Osteoblast (primary cell): ENCODE measurements at regions not wholly inside any gene's neighbourhood (a gene's known extent, or its start where the extent isn't known, plus 50 kb on each side); places are given as distances from the start of the nearest gene placed in this dataset.

Experiments
- DNase-seq: peaks from one replicate; pipeline ENCODE4 v3.0.0; 2011; ENCODE audit warnings: low spot score, mixed read lengths; ENCODE audit not compliant: insufficient read length; ENCODE audit errors: missing footprints
- H2AFZ ChIP-seq: 2 replicates; pipeline ENCODE4 v1.6.0; 2011; ENCODE audit warnings: mild to moderate bottlenecking, low read length
- H3K27ac ChIP-seq: 2 replicates; pipeline ENCODE4 v1.5.1; 2011; ENCODE audit warnings: mild to moderate bottlenecking, low read depth, low read length, moderate library complexity
- H3K27me3 ChIP-seq: 2 replicates; pipeline ENCODE4 v1.6.0; 2012; ENCODE audit warnings: mild to moderate bottlenecking, control low read depth, inconsistent platforms, low read length, moderate library complexity; ENCODE audit not compliant: insufficient read depth
- H3K36me3 ChIP-seq: 2 replicates; pipeline ENCODE4 v1.5.1; 2011; ENCODE audit warnings: mild to moderate bottlenecking, low read length, control low read depth, moderate library complexity; ENCODE audit not compliant: insufficient read depth
- H3K4me1 ChIP-seq: 2 replicates; pipeline ENCODE4 v1.5.1; 2011; ENCODE audit warnings: mild to moderate bottlenecking, low read length, control low read depth, moderate library complexity; ENCODE audit not compliant: insufficient read depth
- H3K4me2 ChIP-seq: 2 replicates; pipeline ENCODE4 v1.6.0; 2011; ENCODE audit warnings: mild to moderate bottlenecking, low read length; ENCODE audit not compliant: insufficient read depth
- H3K4me3 ChIP-seq: fragments of 200-600 bp; sonication (generic); 3 replicates; pipeline ENCODE4 v1.5.1; 2012; ENCODE audit warnings: mild to moderate bottlenecking, low read length, inconsistent platforms; ENCODE audit not compliant: insufficient read depth
- H3K79me2 ChIP-seq: 2 replicates; pipeline ENCODE4 v1.6.0; 2012; ENCODE audit warnings: mild to moderate bottlenecking, low read length, control low read depth, inconsistent platforms; ENCODE audit not compliant: insufficient read depth
- H3K9me3 ChIP-seq: 2 replicates; pipeline ENCODE4 v1.5.1; 2011; ENCODE audit warnings: low read depth, low read length, control low read depth
- H4K20me1 ChIP-seq: 2 replicates; pipeline ENCODE4 v1.6.0; 2012; ENCODE audit warnings: mild to moderate bottlenecking, low read length, control low read depth; ENCODE audit not compliant: insufficient read depth
- TF ChIP-seq, protein P1 (sequence below): IDR thresholded peaks from 2 replicates; pipeline ENCODE4 v1.5.1; 2011; ENCODE audit warnings: mild to moderate bottlenecking, low read depth, low read length, moderate library complexity; ENCODE audit errors: extremely low read depth

GRCh38 chr14:71359823-71360222, 452.6 kb downstream of the PCNX1 start:
- Histone ChIP-seq H3K4me1 (peaks cover 51% of the 10 kb centered on the region), H3K27ac (no peak overlapping the region), H3K4me2 (no peak overlapping the region), H2AFZ (no peak overlapping the region), H3K9me3 (no peaks in the 10 kb centered on the region), H3K79me2 (peaks cover 99% of the 10 kb centered on the region), H3K4me3 (no peak overlapping the region), H3K36me3 (peaks cover 6% of the 10 kb centered on the region), H4K20me1 (peaks cover 12% of the 10 kb centered on the region), H3K27me3 (no peaks in the 10 kb centered on the region)
- TF ChIP-seq, protein P1, sequence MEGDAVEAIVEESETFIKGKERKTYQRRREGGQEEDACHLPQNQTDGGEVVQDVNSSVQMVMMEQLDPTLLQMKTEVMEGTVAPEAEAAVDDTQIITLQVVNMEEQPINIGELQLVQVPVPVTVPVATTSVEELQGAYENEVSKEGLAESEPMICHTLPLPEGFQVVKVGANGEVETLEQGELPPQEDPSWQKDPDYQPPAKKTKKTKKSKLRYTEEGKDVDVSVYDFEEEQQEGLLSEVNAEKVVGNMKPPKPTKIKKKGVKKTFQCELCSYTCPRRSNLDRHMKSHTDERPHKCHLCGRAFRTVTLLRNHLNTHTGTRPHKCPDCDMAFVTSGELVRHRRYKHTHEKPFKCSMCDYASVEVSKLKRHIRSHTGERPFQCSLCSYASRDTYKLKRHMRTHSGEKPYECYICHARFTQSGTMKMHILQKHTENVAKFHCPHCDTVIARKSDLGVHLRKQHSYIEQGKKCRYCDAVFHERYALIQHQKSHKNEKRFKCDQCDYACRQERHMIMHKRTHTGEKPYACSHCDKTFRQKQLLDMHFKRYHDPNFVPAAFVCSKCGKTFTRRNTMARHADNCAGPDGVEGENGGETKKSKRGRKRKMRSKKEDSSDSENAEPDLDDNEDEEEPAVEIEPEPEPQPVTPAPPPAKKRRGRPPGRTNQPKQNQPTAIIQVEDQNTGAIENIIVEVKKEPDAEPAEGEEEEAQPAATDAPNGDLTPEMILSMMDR, result no peak
- no peak for DNase-seq

DNA sequence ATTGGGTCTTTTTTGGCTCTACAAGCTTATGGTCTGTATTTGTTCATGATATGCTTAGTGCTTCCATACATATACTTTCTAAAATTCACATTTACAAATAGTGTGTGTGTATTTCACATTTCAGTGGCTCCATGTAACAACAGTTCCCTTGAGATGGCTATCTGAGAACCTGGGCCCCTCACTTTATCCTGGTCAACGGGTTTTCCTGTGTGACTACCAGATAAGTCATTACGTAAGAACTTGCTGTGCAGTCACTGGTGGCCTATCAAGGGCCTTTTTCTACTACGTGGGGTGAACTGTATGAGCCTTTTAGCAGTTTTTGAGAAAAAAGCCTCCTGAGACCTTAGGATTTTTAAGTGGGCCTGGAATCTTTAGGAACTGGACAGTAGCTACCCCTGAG, 454.1 kb downstream of the PCNX1 start:
- Histone ChIP-seq H3K4me3 (no peak overlapping the region), H4K20me1 (peaks cover 6% of the 10 kb centered on the region), H3K4me1 (peaks cover 38% of the 10 kb centered on the region), H3K4me2 (peak overlapping the region; percentile 10), H3K79me2 (peaks cover 100% of the 10 kb centered on the region), H3K36me3 (peaks cover 6% of the 10 kb centered on the region), H3K9me3 (no peaks in the 10 kb centered on the region), H3K27me3 (no peaks in the 10 kb centered on the region), H3K27ac (peak overlapping the region; percentile 94), H2AFZ (no peak overlapping the region)
- DNase-seq, result no peak
- TF ChIP-seq, protein P1, result no peak

- H3K4me3 ChIP-seq, result no peak overlapping the region
- DNase-seq, result no peak
- peak overlapping the region; percentile 10 for H3K4me2 ChIP-seq
- H3K36me3 ChIP-seq, result peaks cover 6% of the 10 kb centered on the region
- H3K4me1 ChIP-seq, result peaks cover 38% of the 10 kb centered on the region
- no peaks in the 10 kb centered on the region for H3K9me3 ChIP-seq
- no peak overlapping the region for H2AFZ ChIP-seq
- peak overlapping the region; percentile 94 for H3K27ac ChIP-seq
- TF ChIP-seq, protein P1, result no peak
- no peaks in the 10 kb centered on the region for H3K27me3 ChIP-seq
- peaks cover 100% of the 10 kb centered on the region for H3K79me2 ChIP-seq
- H4K20me1 ChIP-seq, result peaks cover 6% of the 10 kb centered on the region
Observed at GRCh38 chr14:71361874-71362273, 454.6 kb downstream of the PCNX1 start.

DNA sequence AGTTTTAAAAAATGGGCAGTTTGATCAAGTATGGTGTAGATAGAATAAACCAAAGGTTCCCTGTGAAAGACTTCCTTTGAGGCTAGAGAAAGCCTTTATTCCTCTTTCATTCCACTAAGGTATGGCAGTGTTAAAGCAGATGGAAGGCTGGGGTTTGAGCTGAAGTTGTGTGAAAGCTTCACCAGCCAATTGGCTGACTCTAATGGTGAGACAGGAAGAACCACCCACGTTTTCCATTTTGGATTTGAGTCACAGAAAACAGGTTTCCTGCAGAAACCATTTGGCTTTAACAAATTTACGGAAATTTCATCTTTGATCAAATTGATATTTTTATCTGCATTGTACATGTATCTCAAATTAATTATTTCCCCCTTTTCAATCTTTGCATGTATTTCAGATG, 455.0 kb downstream of the PCNX1 start:
- Histone ChIP-seq H2AFZ (no peak overlapping the region), H3K27me3 (no peaks in the 10 kb centered on the region), H3K9me3 (no peaks in the 10 kb centered on the region), H3K4me1 (peaks cover 38% of the 10 kb centered on the region), H3K4me2 (no peak overlapping the region), H3K4me3 (no peak overlapping the region), H4K20me1 (peaks cover 6% of the 10 kb centered on the region), H3K79me2 (peaks cover 100% of the 10 kb centered on the region), H3K27ac (peak overlapping the region; percentile 94), H3K36me3 (peaks cover 6% of the 10 kb centered on the region)
- no peak for DNase-seq
- TF ChIP-seq, protein P1, result no peak
